CD4-positive, alpha-beta memory T cell (primary cell): ENCODE measurements at regions not wholly inside any gene's neighbourhood (a gene's known extent, or its start where the extent isn't known, plus 50 kb on each side); places are given as distances from the start of the nearest gene placed in this dataset.
A peak's percentile ranks its signal among the peaks of the same experiment; 100 is the strongest.

Source experiments
- CTCF ChIA-PET: fragments of 350-600 bp; sonication (Branson Sonifier 250); formaldehyde crosslinking; loops from one replicate; lab custom pipeline; 2021; ENCODE audit warnings: inconsistent platforms; ENCODE audit not compliant: partially characterized antibody; lab: Charles Lee
- POLR2A ChIA-PET: fragments of 350-600 bp; sonication (Branson Sonifier 250); formaldehyde crosslinking; loops from one replicate; lab custom pipeline; 2021; ENCODE audit not compliant: partially characterized antibody; lab: Charles Lee
- DNase-seq, 5 donors: peaks; one replicate each; pipeline versions ENCODE4 v3.0.0 to v3.0.0-alpha.2; 2020 to 2022; ENCODE audit warnings: mixed read lengths in 1 of 5
- H3K27ac ChIP-seq: one replicate; pipeline ENCODE4 v1.7.0; 2013; ENCODE audit warnings: low read depth, low read length
- H3K27me3 ChIP-seq: 2 replicates; pipeline ENCODE4 v1.7.0; 2013; ENCODE audit warnings: mild to moderate bottlenecking, low read length, moderate library complexity; ENCODE audit not compliant: insufficient read depth
- H3K36me3 ChIP-seq: 2 replicates; pipeline ENCODE4 v1.7.0; 2013; ENCODE audit warnings: mild to moderate bottlenecking, low read length, moderate library complexity; ENCODE audit not compliant: insufficient read depth
- H3K4me1 ChIP-seq: 2 replicates; pipeline ENCODE4 v1.7.0; 2013; ENCODE audit warnings: mild to moderate bottlenecking, low read length, moderate library complexity; ENCODE audit not compliant: insufficient read depth
- H3K4me3 ChIP-seq, 2 donors: one replicate each; pipeline ENCODE4 v1.7.0; 2013; ENCODE audit warnings: low read length in 2 of 2, mild to moderate bottlenecking in 1 of 2
- H3K9me3 ChIP-seq, 2 donors: one replicate each; pipeline ENCODE4 v1.7.0; 2013; ENCODE audit warnings: low read length in 2 of 2, control low read depth in 1 of 2; ENCODE audit not compliant: control insufficient read depth in 1 of 2
- H3K27ac Mint-ChIP-seq, 7 donors: one replicate each; pipeline ENCODE4 v1.8.0; 2020 to 2021; ENCODE audit warnings: mixed read lengths in 7 of 7, mild to moderate bottlenecking in 6 of 7, inconsistent platforms in 3 of 7, moderate library complexity in 3 of 7
- H3K27me3 Mint-ChIP-seq, 2 donors: one replicate each; pipeline ENCODE4 v1.8.0; 2020 to 2021; ENCODE audit warnings: mixed read lengths in 2 of 2
- H3K36me3 Mint-ChIP-seq, 2 donors: one replicate each; pipeline ENCODE4 v1.8.0; 2020 to 2021; ENCODE audit warnings: mixed read lengths in 2 of 2, inconsistent platforms in 1 of 2, mild to moderate bottlenecking in 1 of 2
- H3K4me1 Mint-ChIP-seq, 4 donors: one replicate each; pipeline ENCODE4 v1.8.0; 2020 to 2021; ENCODE audit warnings: mixed read lengths in 4 of 4, mild to moderate bottlenecking in 1 of 4
- H3K4me3 Mint-ChIP-seq, 8 donors: one replicate each; pipeline ENCODE4 v1.8.0; 2020 to 2021; ENCODE audit warnings: mixed read lengths in 8 of 8, mild to moderate bottlenecking in 7 of 8, moderate library complexity in 6 of 8, inconsistent platforms in 3 of 8
- H3K9me3 Mint-ChIP-seq, 8 donors: one replicate each; pipeline ENCODE4 v1.8.0; 2020 to 2021; ENCODE audit warnings: mixed read lengths in 8 of 8, mild to moderate bottlenecking in 5 of 8, inconsistent platforms in 3 of 8, moderate library complexity in 1 of 8
- intact Hi-C: fragments of 100-400 bp; cut with micrococcal nuclease; formaldehyde crosslinking; loops from one replicate; pipeline ENCODE4 v1.15.1; 2023

- H3K36me3 Mint-ChIP-seq: no peaks in the 10 kb centered on the region
- no peak overlapping the region for H3K4me3 ChIP-seq
- no peak overlapping the region for H3K27ac ChIP-seq
- POLR2A ChIA-PET: no interaction called here
- no peaks in the 10 kb centered on the region for H3K27me3 Mint-ChIP-seq
- intact Hi-C loops: no loop called here
- no peak overlapping the region for H3K27ac Mint-ChIP-seq
- H3K4me1 Mint-ChIP-seq: peaks cover 0 to 2% (median 0%) of the 10 kb centered on the region in 4 donors
- peaks cover 0 to 7% (median 3%) of the 10 kb centered on the region in 8 donors for H3K9me3 Mint-ChIP-seq
- no peak for DNase-seq
- H3K36me3 ChIP-seq: no peaks in the 10 kb centered on the region
- CTCF ChIA-PET: no interaction called here
- no peak overlapping the region for H3K4me3 Mint-ChIP-seq
- no peaks in the 10 kb centered on the region for H3K9me3 ChIP-seq
- H3K27me3 ChIP-seq: no peaks in the 10 kb centered on the region
- no peaks in the 10 kb centered on the region for H3K4me1 ChIP-seq
These were observed 819.7 kb upstream of the ZEB2 start for GRCh38 chr2:145339646-145340045.

GRCh38 chr2:145332210-145332898 is 812.4 kb upstream of the ZEB2 start:
- Mint-ChIP-seq H3K4me3 (no peak overlapping the region), H3K4me1 (no peaks in the 10 kb centered on the region), H3K27ac (no peak overlapping the region), H3K36me3 (no peaks in the 10 kb centered on the region), H3K27me3 (peaks cover 0 to 4% of the 10 kb centered on the region in 2 donors), H3K9me3 (no peaks in the 10 kb centered on the region)
- no peak for DNase-seq
- CTCF ChIA-PET: no interaction called here
- Histone ChIP-seq H3K4me3 (no peak overlapping the region), H3K36me3 (no peaks in the 10 kb centered on the region), H3K9me3 (no peaks in the 10 kb centered on the region), H3K27ac (no peak overlapping the region), H3K27me3 (no peaks in the 10 kb centered on the region), H3K4me1 (no peaks in the 10 kb centered on the region)
- intact Hi-C loops: no loop called here
- POLR2A ChIA-PET: no interaction called here

- H3K4me1 Mint-ChIP-seq: peaks cover 0 to 2% (median 0%) of the 10 kb centered on the region in 4 donors
- Histone ChIP-seq H3K4me3 (no peak overlapping the region), H3K27ac (no peak overlapping the region), H3K27me3 (no peaks in the 10 kb centered on the region), H3K36me3 (no peaks in the 10 kb centered on the region), H3K9me3 (no peaks in the 10 kb centered on the region), H3K4me1 (peaks cover 1% of the 10 kb centered on the region)
- DNase-seq: no peak
- H3K27ac Mint-ChIP-seq: no peak overlapping the region
- no peaks in the 10 kb centered on the region for H3K36me3 Mint-ChIP-seq
- H3K27me3 Mint-ChIP-seq: peaks cover 0 to 4% of the 10 kb centered on the region in 2 donors
- ChIA-PET POLR2A (no interaction called here), CTCF (no interaction called here)
- intact Hi-C loops: no loop called here
- no peak overlapping the region for H3K4me3 Mint-ChIP-seq
- no peaks in the 10 kb centered on the region for H3K9me3 Mint-ChIP-seq
These were observed 810.1 kb upstream of the ZEB2 start for GRCh38 chr2:145329971-145330370.

GRCh38 chr2:145325485-145325884 is 805.6 kb upstream of the ZEB2 start:
- POLR2A ChIA-PET: no interaction called here
- H3K27me3 Mint-ChIP-seq: peaks cover 0 to 2% of the 10 kb centered on the region in 2 donors
- intact Hi-C loops: no loop called here

GRCh38 chr2:145324748-145325147 is 804.8 kb upstream of the ZEB2 start:
- no peak overlapping the region for H3K27ac Mint-ChIP-seq
- Histone ChIP-seq H3K36me3 (no peaks in the 10 kb centered on the region), H3K9me3 (no peaks in the 10 kb centered on the region), H3K27ac (no peak overlapping the region), H3K4me3 (no peak overlapping the region), H3K27me3 (no peaks in the 10 kb centered on the region), H3K4me1 (peaks cover 8% of the 10 kb centered on the region)
- peaks cover 0 to 2% of the 10 kb centered on the region in 2 donors for H3K27me3 Mint-ChIP-seq
- DNase-seq: no peak
- ChIA-PET CTCF (no interaction called here), POLR2A (no interaction called here)
- H3K36me3 Mint-ChIP-seq: no peaks in the 10 kb centered on the region
- H3K9me3 Mint-ChIP-seq: peaks cover 0 to 2% (median 0%) of the 10 kb centered on the region in 8 donors
- H3K4me3 Mint-ChIP-seq: no peak overlapping the region
- peaks cover 3 to 6% (median 5%) of the 10 kb centered on the region in 4 donors for H3K4me1 Mint-ChIP-seq
- intact Hi-C loops: no loop called here

More at GRCh38 chr2:145325485-145325884, 805.6 kb upstream of the ZEB2 start:
- peaks cover 8% of the 10 kb centered on the region for H3K4me1 ChIP-seq
- H3K27me3 ChIP-seq: no peaks in the 10 kb centered on the region
- Mint-ChIP-seq H3K4me1 (peaks cover 3 to 6% (median 5%) of the 10 kb centered on the region in 4 donors), H3K9me3 (peaks cover 0 to 2% (median 0%) of the 10 kb centered on the region in 8 donors), H3K27ac (no peak overlapping the region), H3K4me3 (no peak overlapping the region), H3K36me3 (no peaks in the 10 kb centered on the region)
- CTCF ChIA-PET: no interaction called here
- H3K27ac ChIP-seq: no peak overlapping the region
- no peak for DNase-seq
- no peak overlapping the region for H3K4me3 ChIP-seq
- no peaks in the 10 kb centered on the region for H3K36me3 ChIP-seq
- no peaks in the 10 kb centered on the region for H3K9me3 ChIP-seq

GRCh38 chr2:145323512-145323911 is 803.6 kb upstream of the ZEB2 start:
- Mint-ChIP-seq H3K36me3 (no peaks in the 10 kb centered on the region), H3K27me3 (peaks cover 0 to 2% of the 10 kb centered on the region in 2 donors), H3K4me3 (peak overlapping the region in 1 of 8 donors; percentile 45), H3K9me3 (peaks cover 0 to 2% (median 0%) of the 10 kb centered on the region in 8 donors), H3K27ac (no peak overlapping the region), H3K4me1 (peaks cover 3 to 6% (median 5%) of the 10 kb centered on the region in 4 donors)
- H3K4me3 ChIP-seq: no peak overlapping the region
- no peaks in the 10 kb centered on the region for H3K9me3 ChIP-seq
- ChIA-PET CTCF (no interaction called here), POLR2A (interaction anchor here (0.8 kb wide), 1 partner anchor 9 kb away, joined by 3 read pairs; no protein-coding TSS in a partner anchor)
- intact Hi-C loops: no loop called here
- no peaks in the 10 kb centered on the region for H3K36me3 ChIP-seq
- peak in 2 of 5 donors; percentile 2 to 22 for DNase-seq
- no peak overlapping the region for H3K27ac ChIP-seq
- no peaks in the 10 kb centered on the region for H3K27me3 ChIP-seq
- peaks cover 8% of the 10 kb centered on the region for H3K4me1 ChIP-seq

- Histone ChIP-seq H3K36me3 (no peaks in the 10 kb centered on the region), H3K27ac (no peak overlapping the region), H3K4me3 (no peak overlapping the region), H3K9me3 (no peaks in the 10 kb centered on the region), H3K4me1 (peaks cover 8% of the 10 kb centered on the region), H3K27me3 (no peaks in the 10 kb centered on the region)
- peaks cover 3 to 6% (median 5%) of the 10 kb centered on the region in 4 donors for H3K4me1 Mint-ChIP-seq
- DNase-seq: no peak
- H3K9me3 Mint-ChIP-seq: peaks cover 0 to 3% (median 0%) of the 10 kb centered on the region in 8 donors
- ChIA-PET POLR2A (no interaction called here), CTCF (no interaction called here)
- no peaks in the 10 kb centered on the region for H3K36me3 Mint-ChIP-seq
- H3K4me3 Mint-ChIP-seq: no peak overlapping the region
- no peak overlapping the region for H3K27ac Mint-ChIP-seq
- H3K27me3 Mint-ChIP-seq: no peaks in the 10 kb centered on the region
- intact Hi-C loops: no loop called here
These were observed 801.4 kb upstream of the ZEB2 start for GRCh38 chr2:145321344-145321743.
